LNCAP (cell line): ENCODE measurements at regions not wholly inside any gene's neighbourhood (a gene's known extent, or its start where the extent isn't known, plus 50 kb on each side); places are given as distances from the start of the nearest gene placed in this dataset.
A peak's percentile ranks its signal among the peaks of the same experiment; 100 is the strongest.

Source experiments
- CTCF ChIP-seq: fragments of 450-650 bp; IDR thresholded peaks from 2 replicates; pipeline ENCODE4 v1.5.1; 2017; ENCODE audit warnings: mild to moderate bottlenecking

- TF ChIP-seq CTCF = no peak
Measured at GRCh38 chr5:149435015-149435376, 55.9 kb upstream of the IL17B start.

GRCh38 chr5:149434162-149435014 lies 55.3 kb upstream of the IL17B start:
- peak; percentile 92 for TF ChIP-seq CTCF

- no peak for TF ChIP-seq CTCF
Measured at GRCh38 chr5:149433524-149434131, 54.5 kb upstream of the IL17B start.

- TF ChIP-seq CTCF = no peak
Measured at GRCh38 chr5:149432911-149433401, 53.9 kb upstream of the IL17B start.

- no peak for TF ChIP-seq CTCF
Measured at GRCh38 chr5:149432376-149432775, 53.3 kb upstream of the IL17B start.

GRCh38 chr5:149429839-149430721 lies 51.0 kb upstream of the IL17B start:
- no peak for TF ChIP-seq CTCF
